GM21526 (cell line): ENCODE measurements at regions not wholly inside any gene's neighbourhood (a gene's known extent, or its start where the extent isn't known, plus 50 kb on each side); places are given as distances from the start of the nearest gene placed in this dataset.

Experiments used
- ATAC-seq: cut with Tn5 transposase; IDR thresholded peaks from one replicate; pipeline ENCODE4 v1.9.1; 2021; ENCODE audit warnings: moderate library complexity; ENCODE audit not compliant: unreplicated experiment, low FRiP score

DNA sequence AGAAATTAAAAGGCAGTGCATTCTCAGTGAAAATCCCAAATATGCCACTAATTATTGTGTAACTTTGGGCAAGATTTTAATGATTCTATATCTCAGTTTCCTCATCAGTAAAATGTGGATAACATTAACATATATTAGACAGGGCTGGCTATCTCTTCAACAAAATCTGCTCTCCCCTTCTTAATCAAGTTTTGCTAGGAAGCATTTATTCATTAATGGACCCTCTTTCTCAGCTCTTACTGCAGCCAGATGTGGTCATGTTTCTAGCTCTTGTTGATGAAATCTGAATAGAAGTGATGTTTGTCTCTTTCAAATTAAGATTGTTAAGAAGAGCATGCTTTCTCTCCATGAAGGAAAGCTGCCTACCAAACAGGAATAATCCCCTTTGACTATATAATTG lies 84.4 kb upstream of the PPFIA2 start:
- no peak for ATAC-seq

- no peak for ATAC-seq
Observed at GRCh38 chr12:81835783-81836182, 76.6 kb upstream of the PPFIA2 start.

DNA sequence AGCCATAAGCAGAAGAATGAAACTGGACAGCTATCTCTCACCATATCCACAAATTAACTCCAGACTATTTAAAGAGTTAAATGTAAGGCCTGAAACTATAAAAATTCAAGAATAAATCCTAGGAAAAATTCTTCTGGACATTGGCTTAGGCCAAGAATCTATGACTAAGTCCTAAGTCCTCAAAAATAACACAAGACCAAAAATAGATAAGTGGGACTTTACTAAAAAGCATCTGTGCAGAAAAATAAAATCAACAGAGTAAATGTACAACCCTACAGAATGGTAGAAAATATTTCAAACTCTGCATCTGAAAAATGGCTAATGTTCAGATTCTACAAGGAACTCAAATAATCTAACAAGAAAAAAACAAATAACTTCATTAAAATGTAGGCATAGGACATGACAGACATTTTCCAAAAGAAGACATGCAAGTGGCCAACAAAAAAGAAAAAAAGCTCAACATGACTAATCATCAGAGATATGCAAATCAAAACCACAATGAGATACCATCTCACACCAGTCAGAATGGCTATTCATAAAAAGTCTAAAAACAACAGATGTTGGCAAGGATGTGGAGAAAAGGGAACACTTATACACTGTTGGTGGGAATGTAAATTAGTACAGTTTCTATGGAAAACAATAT lies 61.0 kb upstream of the PPFIA2 start:
- no peak for ATAC-seq

GRCh38 chr12:81815611-81816010 lies 56.5 kb upstream of the PPFIA2 start:
- ATAC-seq = no peak

GRCh38 chr12:81811778-81812125 lies 52.6 kb upstream of the PPFIA2 start:
- no peak for ATAC-seq

DNA sequence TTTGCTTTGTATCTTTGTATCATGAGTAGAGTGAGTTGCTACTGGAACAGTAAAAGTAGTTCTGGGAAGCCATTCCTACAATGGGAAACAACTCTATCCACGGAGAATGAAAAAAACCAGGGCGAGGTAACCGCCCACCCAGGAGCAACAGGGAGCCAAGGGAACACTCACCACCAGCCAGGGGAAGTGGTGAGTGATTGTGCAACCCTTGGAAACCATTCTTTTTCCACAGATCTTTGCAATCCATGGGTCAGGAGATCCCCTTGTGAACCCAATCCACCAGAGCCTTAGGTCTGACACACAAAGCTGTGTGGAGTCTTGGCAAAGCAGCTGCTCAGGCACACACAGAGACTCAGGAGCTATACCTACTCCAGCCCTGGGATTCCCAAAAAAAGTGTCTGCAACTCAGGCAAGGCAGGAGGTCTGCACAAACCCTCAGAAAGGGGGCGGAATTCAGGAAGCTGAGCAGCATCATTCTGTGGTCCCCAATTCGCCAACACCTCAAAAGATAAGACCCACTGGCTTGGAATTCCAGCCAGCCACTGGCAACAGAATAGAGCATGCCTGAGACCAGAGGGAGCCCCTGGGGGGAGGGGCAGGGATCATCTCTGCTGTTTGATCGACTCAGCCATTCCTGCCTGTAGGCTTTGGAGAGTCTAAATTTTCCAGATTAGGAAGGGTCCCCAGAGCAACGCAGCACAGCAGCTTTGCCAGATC lies 52.1 kb upstream of the PPFIA2 start:
- ATAC-seq = no peak

DNA sequence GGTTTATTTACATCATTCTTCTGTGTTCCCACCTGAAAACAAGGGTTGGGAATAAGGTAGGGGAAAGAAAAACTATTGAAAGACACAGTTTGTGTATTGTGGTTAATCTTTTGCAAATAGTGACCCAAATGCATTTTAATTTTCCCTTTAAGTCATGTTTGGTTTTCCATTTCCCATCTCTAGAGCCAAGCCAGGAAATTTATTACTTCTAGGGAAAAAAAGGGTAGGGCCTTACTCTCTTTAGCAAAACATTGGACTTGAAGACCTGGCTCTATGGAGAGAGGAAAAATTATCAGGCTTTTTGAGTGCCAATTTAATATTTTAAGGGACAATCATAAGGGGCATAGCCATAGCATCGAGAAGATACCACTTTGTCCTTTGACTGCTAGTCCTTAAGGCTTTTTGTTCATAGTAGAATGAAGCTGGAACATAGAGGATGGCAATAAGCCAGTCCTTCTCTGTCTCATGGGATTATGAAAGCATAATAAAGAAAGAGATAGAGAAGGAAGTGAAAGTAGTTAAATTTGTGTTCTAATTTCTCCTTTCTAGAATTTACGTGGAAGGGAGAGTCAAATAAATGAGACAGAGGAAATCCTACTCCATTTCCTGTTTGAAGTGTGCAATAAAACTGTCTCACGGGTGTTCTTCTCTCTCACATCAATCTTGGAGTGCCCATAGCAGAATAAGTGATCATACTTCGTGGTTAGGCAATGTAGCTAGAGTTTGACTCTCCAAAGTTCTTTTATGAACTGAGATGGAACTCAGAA lies 50.9 kb upstream of the PPFIA2 start:
- ATAC-seq = peak; percentile 52

DNA sequence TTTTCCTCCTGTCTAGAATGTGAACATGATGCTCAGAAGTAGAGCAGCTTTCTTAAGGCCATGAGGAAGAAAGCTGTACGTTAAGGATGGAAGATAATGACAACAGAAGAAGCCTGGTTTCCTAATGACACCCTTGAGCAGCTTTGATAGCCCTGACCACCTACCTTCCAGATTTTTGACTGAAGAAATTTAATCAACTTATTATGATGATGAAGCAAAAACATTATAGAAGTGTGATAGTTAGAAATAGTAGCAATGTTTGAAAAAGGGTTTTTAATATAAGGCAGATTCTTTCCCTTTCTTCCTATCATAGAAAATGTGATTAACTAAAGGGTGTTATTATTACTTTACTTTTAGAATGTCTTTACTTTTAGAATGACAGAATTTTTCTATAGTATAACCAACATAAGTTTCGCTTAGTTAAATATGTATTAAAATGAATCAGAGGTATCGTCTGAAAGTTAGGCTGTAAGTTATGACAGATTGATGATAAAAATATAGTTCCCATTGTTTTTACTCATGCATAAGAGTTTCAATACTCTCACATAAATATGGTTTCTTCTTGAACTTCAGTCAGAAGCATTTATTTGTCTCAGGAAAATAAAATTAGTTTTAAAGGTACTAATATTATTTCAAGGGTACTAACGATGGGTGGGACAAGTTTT lies 50.1 kb upstream of the PPFIA2 start:
- no peak for ATAC-seq
